EL (cell line): ENCODE measurements at regions not wholly inside any gene's neighbourhood (a gene's known extent, or its start where the extent isn't known, plus 50 kb on each side); places are given as distances from the start of the nearest gene placed in this dataset.
A peak's percentile ranks its signal among the peaks of the same experiment; 100 is the strongest.

ENCODE experiments used
- DNase-seq: peaks from one replicate; pipeline ENCODE4 v3.0.0-alpha.2; 2016

- peak; percentile 89 for DNase-seq
Measured at GRCh38 chr1:181142096-181142958, 53.8 kb downstream of the IER5 start.

- DNase-seq: no peak
Measured at GRCh38 chr1:181143102-181143859, 54.8 kb downstream of the IER5 start.

- DNase-seq: no peak
Measured at GRCh38 chr1:181144238-181144637, 55.7 kb downstream of the IER5 start.

- DNase-seq: no peak
Measured at GRCh38 chr1:181148636-181149035, 60.1 kb downstream of the IER5 start.

- DNase-seq: no peak
Measured at GRCh38 chr1:181149326-181150125, 61.0 kb downstream of the IER5 start.

- no peak for DNase-seq
Measured at GRCh38 chr1:181150273-181150672, 61.8 kb downstream of the IER5 start.

- DNase-seq: no peak
Measured at GRCh38 chr1:181150842-181151241, 62.3 kb downstream of the IER5 start.

GRCh38 chr1:181151378-181152326 lies 63.2 kb downstream of the IER5 start:
- DNase-seq: peak; percentile 23

GRCh38 chr1:181152892-181153633 lies 64.6 kb downstream of the IER5 start:
- DNase-seq: peak; percentile 43

- DNase-seq: no peak
Measured at GRCh38 chr1:181153634-181153961, 65.1 kb downstream of the IER5 start.

- DNase-seq: no peak
Measured at GRCh38 chr1:181155339-181155738, 66.8 kb downstream of the IER5 start.

GRCh38 chr1:181159451-181160140 lies 71.1 kb downstream of the IER5 start:
- peak; percentile 70 for DNase-seq

GRCh38 chr1:181160322-181160721 lies 71.8 kb downstream of the IER5 start:
- no peak for DNase-seq

GRCh38 chr1:181160998-181161870 lies 72.7 kb downstream of the IER5 start:
- no peak for DNase-seq

- DNase-seq: no peak
Measured at GRCh38 chr1:181163662-181164061, 75.2 kb downstream of the IER5 start.

- peak; percentile 78 for DNase-seq
Measured at GRCh38 chr1:181166377-181167196, 78.1 kb downstream of the IER5 start.

GRCh38 chr1:181169281-181169865 lies 80.9 kb downstream of the IER5 start:
- no peak for DNase-seq

- DNase-seq: no peak
Measured at GRCh38 chr1:181170194-181170593, 81.7 kb downstream of the IER5 start.
